ENCODE measurements at regions not wholly inside any gene's neighbourhood (a gene's known extent, or its start where the extent isn't known, plus 50 kb on each side); places are given as distances from the start of the nearest gene placed in this dataset.

DNA sequence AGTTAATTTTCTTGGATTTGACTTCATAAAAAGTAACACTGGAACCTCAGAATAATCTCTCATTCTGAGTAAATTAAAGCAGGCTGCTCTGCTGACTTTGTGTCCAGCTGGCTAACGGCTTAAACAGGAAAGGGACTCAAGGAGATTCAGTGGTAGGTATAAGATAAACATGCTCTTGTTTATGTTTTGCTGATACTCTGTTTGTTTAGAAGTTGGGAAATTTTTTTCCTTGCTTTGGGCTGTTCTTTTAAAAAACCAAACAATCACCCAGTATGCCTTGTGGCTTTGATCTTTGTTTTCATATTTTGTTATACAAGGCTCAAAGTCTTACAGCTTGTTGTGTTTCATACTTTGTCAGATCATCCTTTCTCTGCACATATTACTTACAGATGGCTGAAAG is 237.6 kb upstream of the RIOK2 start:
- Histone ChIP-seq H3K27ac (replicated peaks) (no peak overlapping the region), H3K4me3 (replicated peaks; ENCODE audit: insufficient read depth, low read length) (no peak overlapping the region), H3K27me3 (ENCODE audit: insufficient read depth, poor library complexity, severe bottlenecking) (no peaks in the 10 kb centered on the region)
- DNase-seq (ENCODE audit: low read depth in 1 of 2, low spot score in 1 of 2): no peak
- TF ChIP-seq, protein P1, sequence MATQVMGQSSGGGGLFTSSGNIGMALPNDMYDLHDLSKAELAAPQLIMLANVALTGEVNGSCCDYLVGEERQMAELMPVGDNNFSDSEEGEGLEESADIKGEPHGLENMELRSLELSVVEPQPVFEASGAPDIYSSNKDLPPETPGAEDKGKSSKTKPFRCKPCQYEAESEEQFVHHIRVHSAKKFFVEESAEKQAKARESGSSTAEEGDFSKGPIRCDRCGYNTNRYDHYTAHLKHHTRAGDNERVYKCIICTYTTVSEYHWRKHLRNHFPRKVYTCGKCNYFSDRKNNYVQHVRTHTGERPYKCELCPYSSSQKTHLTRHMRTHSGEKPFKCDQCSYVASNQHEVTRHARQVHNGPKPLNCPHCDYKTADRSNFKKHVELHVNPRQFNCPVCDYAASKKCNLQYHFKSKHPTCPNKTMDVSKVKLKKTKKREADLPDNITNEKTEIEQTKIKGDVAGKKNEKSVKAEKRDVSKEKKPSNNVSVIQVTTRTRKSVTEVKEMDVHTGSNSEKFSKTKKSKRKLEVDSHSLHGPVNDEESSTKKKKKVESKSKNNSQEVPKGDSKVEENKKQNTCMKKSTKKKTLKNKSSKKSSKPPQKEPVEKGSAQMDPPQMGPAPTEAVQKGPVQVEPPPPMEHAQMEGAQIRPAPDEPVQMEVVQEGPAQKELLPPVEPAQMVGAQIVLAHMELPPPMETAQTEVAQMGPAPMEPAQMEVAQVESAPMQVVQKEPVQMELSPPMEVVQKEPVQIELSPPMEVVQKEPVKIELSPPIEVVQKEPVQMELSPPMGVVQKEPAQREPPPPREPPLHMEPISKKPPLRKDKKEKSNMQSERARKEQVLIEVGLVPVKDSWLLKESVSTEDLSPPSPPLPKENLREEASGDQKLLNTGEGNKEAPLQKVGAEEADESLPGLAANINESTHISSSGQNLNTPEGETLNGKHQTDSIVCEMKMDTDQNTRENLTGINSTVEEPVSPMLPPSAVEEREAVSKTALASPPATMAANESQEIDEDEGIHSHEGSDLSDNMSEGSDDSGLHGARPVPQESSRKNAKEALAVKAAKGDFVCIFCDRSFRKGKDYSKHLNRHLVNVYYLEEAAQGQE (IDR thresholded peaks at IDR 0.05; ENCODE audit: insufficient replicate concordance, low read depth): no peak
- TF ChIP-seq GABPA (IDR thresholded peaks at IDR 0.05; ENCODE audit: low read depth) (no peak), SPI1 (IDR thresholded peaks at IDR 0.05; ENCODE audit: borderline replicate concordance, low read depth) (no peak), POLR2AphosphoS5 (IDR thresholded peaks at IDR 0.05; ENCODE audit: low read depth) (no peak)
- TF ChIP-seq, protein P2, sequence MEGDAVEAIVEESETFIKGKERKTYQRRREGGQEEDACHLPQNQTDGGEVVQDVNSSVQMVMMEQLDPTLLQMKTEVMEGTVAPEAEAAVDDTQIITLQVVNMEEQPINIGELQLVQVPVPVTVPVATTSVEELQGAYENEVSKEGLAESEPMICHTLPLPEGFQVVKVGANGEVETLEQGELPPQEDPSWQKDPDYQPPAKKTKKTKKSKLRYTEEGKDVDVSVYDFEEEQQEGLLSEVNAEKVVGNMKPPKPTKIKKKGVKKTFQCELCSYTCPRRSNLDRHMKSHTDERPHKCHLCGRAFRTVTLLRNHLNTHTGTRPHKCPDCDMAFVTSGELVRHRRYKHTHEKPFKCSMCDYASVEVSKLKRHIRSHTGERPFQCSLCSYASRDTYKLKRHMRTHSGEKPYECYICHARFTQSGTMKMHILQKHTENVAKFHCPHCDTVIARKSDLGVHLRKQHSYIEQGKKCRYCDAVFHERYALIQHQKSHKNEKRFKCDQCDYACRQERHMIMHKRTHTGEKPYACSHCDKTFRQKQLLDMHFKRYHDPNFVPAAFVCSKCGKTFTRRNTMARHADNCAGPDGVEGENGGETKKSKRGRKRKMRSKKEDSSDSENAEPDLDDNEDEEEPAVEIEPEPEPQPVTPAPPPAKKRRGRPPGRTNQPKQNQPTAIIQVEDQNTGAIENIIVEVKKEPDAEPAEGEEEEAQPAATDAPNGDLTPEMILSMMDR (IDR thresholded peaks at IDR 0.05; ENCODE audit: insufficient read depth, low read length): no peak

DNA sequence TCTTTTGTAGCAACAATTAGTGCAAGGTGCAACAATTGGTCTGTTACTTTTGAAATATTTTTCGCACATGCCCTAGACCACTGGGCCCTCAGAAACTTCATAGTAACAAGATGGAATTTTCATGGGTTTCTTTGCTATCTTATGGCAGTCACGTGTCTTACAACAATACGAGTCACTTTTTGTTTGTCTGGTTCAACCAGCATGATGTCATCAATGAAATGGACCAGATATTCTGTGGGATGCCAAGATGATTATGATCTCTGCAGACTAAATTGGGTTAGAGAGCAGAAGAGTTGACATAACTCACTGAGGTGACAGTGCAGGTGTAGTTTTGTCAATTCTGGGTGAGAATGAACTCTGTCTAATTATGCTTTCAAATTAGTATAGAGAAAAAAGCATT is 239.6 kb upstream of the RIOK2 start:
- DNase-seq (ENCODE audit: low read depth in 1 of 2, low spot score in 1 of 2): no peak
- Histone ChIP-seq H3K4me3 (replicated peaks; ENCODE audit: insufficient read depth, low read length) (no peak overlapping the region), H3K27me3 (ENCODE audit: insufficient read depth, poor library complexity, severe bottlenecking) (no peaks in the 10 kb centered on the region), H3K27ac (replicated peaks) (no peak overlapping the region)
- TF ChIP-seq, protein P2 (IDR thresholded peaks at IDR 0.05; ENCODE audit: insufficient read depth, low read length): no peak
- TF ChIP-seq POLR2AphosphoS5 (IDR thresholded peaks at IDR 0.05; ENCODE audit: low read depth) (no peak), SPI1 (IDR thresholded peaks at IDR 0.05; ENCODE audit: borderline replicate concordance, low read depth) (no peak), GABPA (IDR thresholded peaks at IDR 0.05; ENCODE audit: low read depth) (no peak)
- TF ChIP-seq, protein P1 (IDR thresholded peaks at IDR 0.05; ENCODE audit: insufficient replicate concordance, low read depth): no peak

DNA sequence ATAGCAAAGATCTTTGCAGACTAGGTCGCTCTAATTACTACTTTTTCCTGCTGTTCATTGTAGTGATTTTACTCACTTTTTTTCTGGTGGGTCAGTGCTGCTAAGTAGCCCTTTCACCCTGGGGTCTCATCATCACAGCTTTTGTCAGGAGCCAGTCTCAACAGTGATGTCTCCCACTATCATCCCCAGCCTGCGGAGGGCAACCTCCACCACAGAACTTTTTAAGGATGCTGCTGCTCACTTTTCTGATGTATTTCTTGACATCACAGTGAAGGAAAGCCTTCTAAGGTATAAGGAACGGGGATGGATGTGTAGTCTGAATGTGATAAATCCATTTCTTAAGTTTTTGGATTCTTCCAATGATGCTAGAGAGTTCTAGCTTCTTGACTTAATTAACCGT is 242.5 kb upstream of the RIOK2 start:
- DNase-seq (ENCODE audit: low read depth in 1 of 2, low spot score in 1 of 2): no peak

More for the DNA sequence above, 242.5 kb upstream of the RIOK2 start:
- H3K4me3 ChIP-seq (replicated peaks; ENCODE audit: insufficient read depth, low read length): no peak overlapping the region
- H3K27me3 ChIP-seq (ENCODE audit: insufficient read depth, poor library complexity, severe bottlenecking): no peaks in the 10 kb centered on the region
- no peak overlapping the region for H3K27ac ChIP-seq (replicated peaks)
- TF ChIP-seq, protein P1 (IDR thresholded peaks at IDR 0.05; ENCODE audit: insufficient replicate concordance, low read depth): no peak
- TF ChIP-seq, protein P2 (IDR thresholded peaks at IDR 0.05; ENCODE audit: insufficient read depth, low read length): no peak
- TF ChIP-seq SPI1 (IDR thresholded peaks at IDR 0.05; ENCODE audit: borderline replicate concordance, low read depth) (no peak), POLR2AphosphoS5 (IDR thresholded peaks at IDR 0.05; ENCODE audit: low read depth) (no peak), GABPA (IDR thresholded peaks at IDR 0.05; ENCODE audit: low read depth) (no peak)
